Psoas muscle (tissue), 7 donors: ENCODE measurements at regions not wholly inside any gene's neighbourhood (a gene's known extent, or its start where the extent isn't known, plus 50 kb on each side); places are given as distances from the start of the nearest gene placed in this dataset.

Experiments
- ATAC-seq, 4 donors: fragments of 200-7000 bp; cut with Tn5 transposase; one replicate each; pipeline ENCODE4 v1.9.1; 2020; ENCODE audit warnings: moderate library complexity in 3 of 4, mild to moderate bottlenecking in 2 of 4
- DNase-seq, 2 donors: peaks; one replicate each; pipeline ENCODE4 v3.0.0-alpha.2; 2020
- H3K27ac ChIP-seq: fragments of 200-600 bp; one replicate; pipeline ENCODE4 v1.8.0; 2022
- H3K27me3 ChIP-seq, 3 donors: fragments of 200-600 bp in 1 of 3; one replicate each; pipeline versions ENCODE4 v1.6.1 to v1.8.0; 2013 to 2022; ENCODE audit warnings: low read length in 2 of 3, mild to moderate bottlenecking in 2 of 3, moderate library complexity in 1 of 3; ENCODE audit not compliant: insufficient read depth in 3 of 3
- H3K36me3 ChIP-seq, 2 donors: fragments of 200-600 bp in 1 of 2; one replicate each; pipeline versions ENCODE4 v1.6.1 to v1.8.0; 2013 to 2022; ENCODE audit warnings: low read depth in 1 of 2, mild to moderate bottlenecking in 1 of 2, moderate library complexity in 1 of 2; ENCODE audit not compliant: insufficient read depth in 1 of 2
- H3K4me1 ChIP-seq: fragments of 200-600 bp; one replicate; pipeline ENCODE4 v1.8.0; 2022
- H3K4me3 ChIP-seq: fragments of 200-600 bp; one replicate; pipeline ENCODE4 v1.8.0; 2022; ENCODE audit warnings: mild to moderate bottlenecking
- H3K9me3 ChIP-seq: fragments of 200-600 bp; one replicate; pipeline ENCODE4 v1.8.0; 2022
- CTCF ChIP-seq: fragments of 200-600 bp; IDR thresholded peaks from one replicate; pipeline ENCODE4 v1.8.0; 2022; ENCODE audit warnings: antibody characterized with exemption
- WGBS, 3 donors: extraction: QIAGEN DNeasy Blood & Tissue Kit; methylation state at CpG; one replicate each; pipeline versions ENCODE4 v1.1.6 to v1.1.7; 2013; 5-methylcytosine and 5-hydroxymethylcytosine counted together
- intact Hi-C, 2 donors: fragments of 100-400 bp; cut with DNase I; formaldehyde crosslinking; loops; one replicate each; pipeline versions ENCODE4 v1.11.0 to v1.14.2; 2022
- donor health status: healthy with polysubstance abuse.
- donor health status: DM: no; HTN: no; CAD: no; lungs with moderate emphysema.
- donor health status: Bipolar disorder and iron deficiency.
- donor health status: healthy.
- donor health status: DM: yes; HTN: yes; CAD: no.
- donor health status: DM: no; HTN: no; CAD: no.
- donor health status: DM: yes; HTN: yes; CAD: no.

GRCh38 chrX:39834600-39834999 is 263.2 kb downstream of the BCOR start:
- no peaks in the 10 kb centered on the region for H3K9me3 ChIP-seq
- intact Hi-C loops, result no loop called here

GRCh38 chrX:39835241-39835640 is 262.5 kb downstream of the BCOR start:
- H3K27me3 ChIP-seq, result peaks cover 0 to 5% (median 0%) of the 10 kb centered on the region in 3 donors
- H3K4me1 ChIP-seq, result no peaks in the 10 kb centered on the region
- no peak overlapping the region for H3K27ac ChIP-seq
- 92 to 99% (median 93%) methylated on average over 5 of the region's 5 CpGs for WGBS, 3 donors
- DNase-seq, result peak in 1 of 2 donors; percentile 9
- ATAC-seq, result no peak
- no peak for TF ChIP-seq CTCF
- intact Hi-C loops, result no loop called here
- H3K36me3 ChIP-seq, result no peaks in the 10 kb centered on the region
- H3K4me3 ChIP-seq, result no peak overlapping the region
- no peaks in the 10 kb centered on the region for H3K9me3 ChIP-seq

More at GRCh38 chrX:39834600-39834999, 263.2 kb downstream of the BCOR start:
- WGBS, 3 donors, result 80 to 97% (median 97%) methylated on average over 3 of the region's 3 CpGs
- Histone ChIP-seq H3K36me3 (no peaks in the 10 kb centered on the region), H3K27me3 (no peaks in the 10 kb centered on the region), H3K4me3 (no peak overlapping the region), H3K4me1 (no peaks in the 10 kb centered on the region), H3K27ac (no peak overlapping the region)
- DNase-seq, result peak in 1 of 2 donors; percentile 2
- TF ChIP-seq CTCF, result no peak
- no peak for ATAC-seq

- WGBS, 3 donors, result 85 to 100% (median 97%) methylated on average over 1 of the region's 1 CpG
- intact Hi-C loops, result no loop called here
- ATAC-seq (no peak), DNase-seq (no peak)
- Histone ChIP-seq H3K36me3 (no peaks in the 10 kb centered on the region), H3K4me3 (no peak overlapping the region), H3K9me3 (no peaks in the 10 kb centered on the region), H3K4me1 (no peaks in the 10 kb centered on the region), H3K27ac (no peak overlapping the region), H3K27me3 (peaks cover 0 to 8% (median 0%) of the 10 kb centered on the region in 3 donors)
- TF ChIP-seq CTCF, result no peak
Measured at GRCh38 chrX:39835776-39836175, 262.0 kb downstream of the BCOR start.

GRCh38 chrX:39836802-39837420 is 260.8 kb downstream of the BCOR start:
- intact Hi-C loops, result no loop called here
- ATAC-seq (peak in 3 of 4 donors; percentile 40 to 58 (median 54)), DNase-seq (peak in 1 of 2 donors; percentile 42)
- Histone ChIP-seq H3K9me3 (no peaks in the 10 kb centered on the region), H3K27me3 (peaks cover 0 to 12% (median 0%) of the 10 kb centered on the region in 3 donors), H3K36me3 (no peaks in the 10 kb centered on the region), H3K4me3 (no peak overlapping the region), H3K27ac (no peak overlapping the region), H3K4me1 (no peaks in the 10 kb centered on the region)
- no peak for TF ChIP-seq CTCF
- WGBS, 3 donors, result 34 to 54% (median 50%) methylated on average over 8 of the region's 8 CpGs

- H3K27ac ChIP-seq, result no peak overlapping the region
- no peak for ATAC-seq
- no peak for DNase-seq
- intact Hi-C loops, result no loop called here
- no peaks in the 10 kb centered on the region for H3K9me3 ChIP-seq
- no peak for TF ChIP-seq CTCF
- H3K4me1 ChIP-seq, result no peaks in the 10 kb centered on the region
- 77 to 96% (median 95%) methylated on average over 2 of the region's 2 CpGs for WGBS, 3 donors
- H3K36me3 ChIP-seq, result no peaks in the 10 kb centered on the region
- H3K27me3 ChIP-seq, result peaks cover 0 to 12% (median 0%) of the 10 kb centered on the region in 3 donors
- H3K4me3 ChIP-seq, result no peak overlapping the region
Measured at GRCh38 chrX:39837688-39838087, 260.1 kb downstream of the BCOR start.
